ENCODE measurements at regions not wholly inside any gene's neighbourhood (a gene's known extent, or its start where the extent isn't known, plus 50 kb on each side); places are given as distances from the start of the nearest gene placed in this dataset.

DNA sequence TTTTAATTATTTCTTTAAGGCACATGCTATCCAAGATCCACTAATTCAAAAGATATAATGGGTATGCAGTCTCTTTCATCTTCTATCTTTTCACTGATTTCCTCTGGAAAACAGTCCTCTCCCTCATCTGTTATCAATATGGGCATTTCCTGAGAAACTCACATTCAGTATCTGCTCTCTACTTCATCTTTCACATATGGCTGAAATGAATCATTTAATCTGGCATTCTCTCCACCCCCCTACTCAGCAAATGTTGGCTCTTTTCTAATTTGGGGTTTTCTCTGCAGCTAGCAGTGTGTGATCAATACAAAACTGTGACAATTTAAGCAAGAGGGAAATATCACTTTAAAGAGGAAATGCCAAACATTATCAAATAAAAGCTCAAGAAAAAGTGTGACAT lies 157.1 kb upstream of the TMTC1 start:
- Mint-ChIP-seq H3K4me1 (ENCODE audit: unreplicated experiment) (peaks cover 15% of the 10 kb centered on the region), H3K36me3 (ENCODE audit: unreplicated experiment) (peaks cover 2% of the 10 kb centered on the region), H3K9me3 (ENCODE audit: unreplicated experiment) (peaks cover 4% of the 10 kb centered on the region), H3K4me3 (ENCODE audit: unreplicated experiment) (no peak overlapping the region), H3K27ac (ENCODE audit: unreplicated experiment) (no peak overlapping the region), H3K27me3 (ENCODE audit: unreplicated experiment) (peaks cover 6% of the 10 kb centered on the region)
- no peak for DNase-seq (ENCODE audit: extremely low spot score, unreplicated experiment)
- TF ChIP-seq, protein P1, sequence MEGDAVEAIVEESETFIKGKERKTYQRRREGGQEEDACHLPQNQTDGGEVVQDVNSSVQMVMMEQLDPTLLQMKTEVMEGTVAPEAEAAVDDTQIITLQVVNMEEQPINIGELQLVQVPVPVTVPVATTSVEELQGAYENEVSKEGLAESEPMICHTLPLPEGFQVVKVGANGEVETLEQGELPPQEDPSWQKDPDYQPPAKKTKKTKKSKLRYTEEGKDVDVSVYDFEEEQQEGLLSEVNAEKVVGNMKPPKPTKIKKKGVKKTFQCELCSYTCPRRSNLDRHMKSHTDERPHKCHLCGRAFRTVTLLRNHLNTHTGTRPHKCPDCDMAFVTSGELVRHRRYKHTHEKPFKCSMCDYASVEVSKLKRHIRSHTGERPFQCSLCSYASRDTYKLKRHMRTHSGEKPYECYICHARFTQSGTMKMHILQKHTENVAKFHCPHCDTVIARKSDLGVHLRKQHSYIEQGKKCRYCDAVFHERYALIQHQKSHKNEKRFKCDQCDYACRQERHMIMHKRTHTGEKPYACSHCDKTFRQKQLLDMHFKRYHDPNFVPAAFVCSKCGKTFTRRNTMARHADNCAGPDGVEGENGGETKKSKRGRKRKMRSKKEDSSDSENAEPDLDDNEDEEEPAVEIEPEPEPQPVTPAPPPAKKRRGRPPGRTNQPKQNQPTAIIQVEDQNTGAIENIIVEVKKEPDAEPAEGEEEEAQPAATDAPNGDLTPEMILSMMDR (IDR thresholded peaks at IDR 0.05) = no peak

DNA sequence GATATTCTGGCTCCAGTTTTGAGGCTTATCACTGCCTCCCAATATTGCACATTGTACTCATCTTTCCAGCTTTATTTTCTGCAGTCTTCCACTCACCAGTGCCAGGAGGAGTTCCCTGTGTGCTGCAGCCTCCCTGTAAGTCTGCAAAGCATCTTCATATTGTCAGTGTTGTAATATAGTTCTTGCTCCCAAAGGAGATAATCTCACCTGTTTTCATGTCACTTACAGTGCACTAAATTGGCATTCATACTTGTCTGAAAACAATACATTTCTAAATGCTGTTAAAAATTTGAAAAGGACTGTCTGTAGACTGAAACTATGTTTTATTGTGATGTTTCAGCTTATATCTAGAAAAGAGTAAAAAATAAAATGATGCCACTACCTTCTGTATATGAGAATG lies 146.8 kb upstream of the TMTC1 start:
- Mint-ChIP-seq H3K36me3 (ENCODE audit: unreplicated experiment) (no peaks in the 10 kb centered on the region), H3K4me1 (ENCODE audit: unreplicated experiment) (no peaks in the 10 kb centered on the region), H3K27me3 (ENCODE audit: unreplicated experiment) (peaks cover 26% of the 10 kb centered on the region), H3K9me3 (ENCODE audit: unreplicated experiment) (no peaks in the 10 kb centered on the region), H3K27ac (ENCODE audit: unreplicated experiment) (no peak overlapping the region), H3K4me3 (ENCODE audit: unreplicated experiment) (no peak overlapping the region)
- DNase-seq (ENCODE audit: extremely low spot score, unreplicated experiment) = no peak
- TF ChIP-seq, protein P1 (IDR thresholded peaks at IDR 0.05) = no peak

DNA sequence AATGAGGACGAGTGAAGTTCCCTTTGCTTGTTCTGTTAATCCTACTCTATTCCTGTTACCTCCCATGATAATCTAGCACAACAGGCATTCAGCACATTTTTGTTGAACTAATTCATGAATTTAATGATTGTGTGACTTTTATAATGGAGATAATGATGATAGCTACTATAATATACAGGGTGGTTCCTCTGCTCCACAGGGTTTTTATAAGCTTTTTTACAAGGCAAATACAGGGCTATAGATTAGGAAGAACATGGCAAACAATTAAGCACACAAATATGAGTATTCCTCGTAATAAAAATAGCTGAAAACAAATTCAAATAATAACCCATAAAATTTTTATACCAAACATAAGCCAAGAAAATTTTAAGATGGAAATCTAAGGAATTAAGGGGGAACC lies 145.6 kb upstream of the TMTC1 start:
- TF ChIP-seq, protein P1 (IDR thresholded peaks at IDR 0.05) = no peak
- H3K36me3 Mint-ChIP-seq (ENCODE audit: unreplicated experiment) = no peaks in the 10 kb centered on the region
- no peaks in the 10 kb centered on the region for H3K4me1 Mint-ChIP-seq (ENCODE audit: unreplicated experiment)
- no peak overlapping the region for H3K4me3 Mint-ChIP-seq (ENCODE audit: unreplicated experiment)
- peaks cover 25% of the 10 kb centered on the region for H3K27me3 Mint-ChIP-seq (ENCODE audit: unreplicated experiment)
- H3K9me3 Mint-ChIP-seq (ENCODE audit: unreplicated experiment) = no peaks in the 10 kb centered on the region
- no peak for DNase-seq (ENCODE audit: extremely low spot score, unreplicated experiment)
- no peak overlapping the region for H3K27ac Mint-ChIP-seq (ENCODE audit: unreplicated experiment)

DNA sequence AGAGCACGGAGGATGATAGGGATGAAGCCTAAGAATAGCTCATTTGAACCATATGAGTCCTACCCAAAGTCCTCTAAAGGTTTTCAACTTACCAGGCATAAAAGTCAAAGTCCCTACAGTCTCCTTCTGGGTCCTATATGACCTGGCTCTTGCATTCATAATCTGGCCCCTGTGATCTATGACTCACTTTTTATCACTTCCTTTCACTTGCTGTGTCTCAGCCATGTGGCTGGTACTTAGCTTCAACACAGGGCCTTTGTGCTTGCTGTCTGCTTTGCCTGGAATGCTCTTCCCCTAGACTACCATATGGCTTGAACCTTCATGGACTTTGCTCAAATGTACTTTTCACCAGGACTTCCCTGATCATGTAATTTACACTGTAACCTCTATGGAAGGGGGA lies 137.6 kb upstream of the TMTC1 start:
- Mint-ChIP-seq H3K27ac (ENCODE audit: unreplicated experiment) (no peak overlapping the region), H3K27me3 (ENCODE audit: unreplicated experiment) (peaks cover 16% of the 10 kb centered on the region), H3K9me3 (ENCODE audit: unreplicated experiment) (peaks cover 7% of the 10 kb centered on the region), H3K36me3 (ENCODE audit: unreplicated experiment) (no peaks in the 10 kb centered on the region), H3K4me3 (ENCODE audit: unreplicated experiment) (no peak overlapping the region), H3K4me1 (ENCODE audit: unreplicated experiment) (peaks cover 7% of the 10 kb centered on the region)
- no peak for DNase-seq (ENCODE audit: extremely low spot score, unreplicated experiment)
- TF ChIP-seq, protein P1 (IDR thresholded peaks at IDR 0.05) = no peak

DNA sequence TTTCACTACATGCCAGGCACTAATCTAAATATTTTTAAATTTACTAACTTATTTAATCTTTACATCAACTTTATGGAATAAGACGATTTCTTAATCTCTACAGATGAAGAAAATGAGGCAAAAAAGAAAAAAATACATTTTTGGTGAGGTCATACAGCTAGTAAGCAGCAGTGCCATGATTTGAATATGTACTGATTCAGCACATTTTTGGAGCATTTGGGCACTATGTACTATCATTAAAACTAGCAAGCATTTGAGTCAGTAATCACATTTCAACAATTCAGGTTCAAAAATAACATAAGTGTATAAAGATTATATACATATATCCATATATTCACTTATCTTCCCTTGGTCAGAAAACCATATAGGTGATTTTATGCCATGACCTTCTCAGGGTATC lies 124.4 kb upstream of the TMTC1 start:
- DNase-seq (ENCODE audit: extremely low spot score, unreplicated experiment) = no peak
- Mint-ChIP-seq H3K9me3 (ENCODE audit: unreplicated experiment) (no peaks in the 10 kb centered on the region), H3K27me3 (ENCODE audit: unreplicated experiment) (peaks cover 26% of the 10 kb centered on the region), H3K4me3 (ENCODE audit: unreplicated experiment) (no peak overlapping the region), H3K27ac (ENCODE audit: unreplicated experiment) (no peak overlapping the region), H3K36me3 (ENCODE audit: unreplicated experiment) (peaks cover 2% of the 10 kb centered on the region), H3K4me1 (ENCODE audit: unreplicated experiment) (no peaks in the 10 kb centered on the region)
- TF ChIP-seq, protein P1 (IDR thresholded peaks at IDR 0.05) = no peak

Measured in osteocyte (in vitro differentiated cells).